Fibroblast of lung (primary cell): ENCODE measurements at regions not wholly inside any gene's neighbourhood (a gene's known extent, or its start where the extent isn't known, plus 50 kb on each side); places are given as distances from the start of the nearest gene placed in this dataset.

Experiments
- CTCF ChIP-seq, 2 donors: IDR thresholded peaks in 1 of 2; conservative IDR thresholded peaks in 1 of 2; 1 replicate in 1 of 2; 2 replicates in 1 of 2; pipeline ENCODE4 v1.5.1; 2011 to 2012; ENCODE audit warnings: low read length in 2 of 2, control low read depth in 1 of 2, inconsistent platforms in 1 of 2, low read depth in 1 of 2, mild to moderate bottlenecking in 1 of 2
- EZH2 ChIP-seq: IDR thresholded peaks from 2 replicates; pipeline ENCODE4 v1.5.1; 2012; ENCODE audit warnings: low read length, control low read depth, mild to moderate bottlenecking; ENCODE audit errors: missing control alignments

GRCh38 chr14:98608071-98609060, 663.6 kb downstream of the BCL11B start:
- TF ChIP-seq EZH2 (no peak), CTCF (conservative IDR thresholded peaks at IDR 0.05 in 1 of 2, IDR thresholded peaks at IDR 0.05 in 1 of 2; ENCODE audit: low read depth in 1 of 2, low read length in 2 of 2) (no peak)
